GM19240 (cell line): ENCODE measurements at regions not wholly inside any gene's neighbourhood (a gene's known extent, or its start where the extent isn't known, plus 50 kb on each side); places are given as distances from the start of the nearest gene placed in this dataset.
"Not testable (repeated sequence)": the region's sequence is repeated elsewhere in the genome, so short reads cannot be mapped to it uniquely, and the experiment has no call there.

Experiments used
- DNase-seq: peaks from one replicate; pipeline ENCODE4 v3.0.0; 2011; ENCODE audit warnings: low spot score; ENCODE audit not compliant: insufficient read length

GRCh38 chr5:117455236-117456233 is 880.9 kb upstream of the SEMA6A start:
- no peak for DNase-seq

GRCh38 chr5:117454716-117455212 is 880.1 kb upstream of the SEMA6A start:
- DNase-seq, result no peak

- DNase-seq, result no peak
These were observed 862.2 kb upstream of the SEMA6A start for GRCh38 chr5:117436846-117437245.

GRCh38 chr5:117435203-117435602 is 860.6 kb upstream of the SEMA6A start:
- no peak for DNase-seq

- no peak for DNase-seq
These were observed 859.6 kb upstream of the SEMA6A start for GRCh38 chr5:117434254-117434653.

GRCh38 chr5:117433818-117434217 is 859.2 kb upstream of the SEMA6A start:
- no peak for DNase-seq

GRCh38 chr5:117431091-117431490 is 856.5 kb upstream of the SEMA6A start:
- DNase-seq, result no peak

GRCh38 chr5:117425163-117425562 is 850.5 kb upstream of the SEMA6A start:
- DNase-seq, result no peak

- no peak for DNase-seq
These were observed 849.9 kb upstream of the SEMA6A start for GRCh38 chr5:117424559-117424958.

GRCh38 chr5:117417501-117417900 is 842.9 kb upstream of the SEMA6A start:
- DNase-seq, result no peak

GRCh38 chr5:117414926-117415325 is 840.3 kb upstream of the SEMA6A start:
- no peak for DNase-seq

GRCh38 chr5:117411701-117412100 is 837.1 kb upstream of the SEMA6A start:
- no peak for DNase-seq

GRCh38 chr5:117405197-117405596 is 830.6 kb upstream of the SEMA6A start:
- DNase-seq, result no peak

GRCh38 chr5:117394506-117395157 is 820.0 kb upstream of the SEMA6A start:
- DNase-seq, result no peak

GRCh38 chr5:117393125-117393524 is 818.5 kb upstream of the SEMA6A start:
- DNase-seq, result no peak

- DNase-seq, result no peak
These were observed 805.7 kb upstream of the SEMA6A start for GRCh38 chr5:117380316-117380715.

- DNase-seq, result no peak
These were observed 804.9 kb upstream of the SEMA6A start for GRCh38 chr5:117379521-117379920.

GRCh38 chr5:117376748-117377147 is 802.1 kb upstream of the SEMA6A start:
- no peak for DNase-seq

- DNase-seq, result no peak
These were observed 785.3 kb upstream of the SEMA6A start for GRCh38 chr5:117359895-117360294.

- DNase-seq, result no peak
These were observed 783.3 kb upstream of the SEMA6A start for GRCh38 chr5:117357886-117358285.

- no peak for DNase-seq
These were observed 772.7 kb upstream of the SEMA6A start for GRCh38 chr5:117347280-117347679.

GRCh38 chr5:117343726-117344125 is 769.1 kb upstream of the SEMA6A start:
- not testable (repeated sequence) for DNase-seq
